GM12872 (cell line): ENCODE measurements at regions not wholly inside any gene's neighbourhood (a gene's known extent, or its start where the extent isn't known, plus 50 kb on each side); places are given as distances from the start of the nearest gene placed in this dataset.

Experiments
- CTCF ChIP-seq: IDR thresholded peaks from 3 replicates; pipeline ENCODE4 v1.5.1; 2011; ENCODE audit warnings: low read depth, mild to moderate bottlenecking, low read length, moderate library complexity; ENCODE audit not compliant: insufficient read depth

- no peak for TF ChIP-seq CTCF
These were observed 77.4 kb downstream of the CTAGE1 start for GRCh38 chr18:22340331-22340730.

GRCh38 chr18:22339913-22340312, 77.8 kb downstream of the CTAGE1 start:
- no peak for TF ChIP-seq CTCF

GRCh38 chr18:22337833-22338232, 79.9 kb downstream of the CTAGE1 start:
- TF ChIP-seq CTCF, result no peak

GRCh38 chr18:22337306-22337705, 80.4 kb downstream of the CTAGE1 start:
- TF ChIP-seq CTCF, result no peak

GRCh38 chr18:22336406-22336805, 81.3 kb downstream of the CTAGE1 start:
- no peak for TF ChIP-seq CTCF

- TF ChIP-seq CTCF, result no peak
These were observed 82.0 kb downstream of the CTAGE1 start for GRCh38 chr18:22335731-22336198.

GRCh38 chr18:22334567-22334966, 83.1 kb downstream of the CTAGE1 start:
- TF ChIP-seq CTCF, result no peak

- TF ChIP-seq CTCF, result peak; percentile 42; the same call in 1 of the 3 replicates
These were observed 85.1 kb downstream of the CTAGE1 start for GRCh38 chr18:22332590-22332989.
